Astrocyte of the spinal cord (primary cell): ENCODE measurements at regions not wholly inside any gene's neighbourhood (a gene's known extent, or its start where the extent isn't known, plus 50 kb on each side); places are given as distances from the start of the nearest gene placed in this dataset.

Experiments used
- DNase-seq: peaks from one replicate; pipeline ENCODE4 v3.0.0; 2011; ENCODE audit warnings: low read depth, low spot score
- H3K4me3 ChIP-seq: 2 replicates; pipeline ENCODE4 v1.5.1; 2011; ENCODE audit warnings: low read depth, mild to moderate bottlenecking, low read length, moderate library complexity
- in situ Hi-C: cut with HindIII; loops from 2 replicates; pipeline ENCODE4 v1.10.0; 2017; ENCODE audit warnings: low sequenced_read_pairs
- TF ChIP-seq, protein P1 (sequence below): IDR thresholded peaks from 2 replicates; pipeline ENCODE4 v1.5.1; 2012; ENCODE audit warnings: low read depth, mild to moderate bottlenecking, low read length, inconsistent platforms

DNA sequence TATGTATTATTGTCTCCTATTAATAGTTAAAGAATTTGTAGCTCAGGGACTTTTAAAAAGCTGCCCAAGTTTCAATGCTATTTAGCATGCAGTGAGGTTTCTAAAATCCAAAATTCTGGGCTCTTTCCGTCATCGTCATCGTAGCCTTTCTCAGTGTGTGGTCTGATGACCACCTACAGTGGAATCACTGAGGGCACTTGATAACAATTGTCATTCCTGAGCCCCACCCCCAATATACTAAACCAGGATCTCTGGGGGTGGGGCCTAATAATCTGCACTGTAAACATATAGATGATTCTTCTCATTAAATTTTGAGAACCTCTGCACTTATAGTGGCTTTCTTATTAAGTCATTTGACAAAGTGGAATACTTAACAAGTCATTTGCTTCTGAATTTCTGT is 674.8 kb downstream of the PLPP3 start:
- H3K4me3 ChIP-seq: no peak overlapping the region
- TF ChIP-seq, protein P1, sequence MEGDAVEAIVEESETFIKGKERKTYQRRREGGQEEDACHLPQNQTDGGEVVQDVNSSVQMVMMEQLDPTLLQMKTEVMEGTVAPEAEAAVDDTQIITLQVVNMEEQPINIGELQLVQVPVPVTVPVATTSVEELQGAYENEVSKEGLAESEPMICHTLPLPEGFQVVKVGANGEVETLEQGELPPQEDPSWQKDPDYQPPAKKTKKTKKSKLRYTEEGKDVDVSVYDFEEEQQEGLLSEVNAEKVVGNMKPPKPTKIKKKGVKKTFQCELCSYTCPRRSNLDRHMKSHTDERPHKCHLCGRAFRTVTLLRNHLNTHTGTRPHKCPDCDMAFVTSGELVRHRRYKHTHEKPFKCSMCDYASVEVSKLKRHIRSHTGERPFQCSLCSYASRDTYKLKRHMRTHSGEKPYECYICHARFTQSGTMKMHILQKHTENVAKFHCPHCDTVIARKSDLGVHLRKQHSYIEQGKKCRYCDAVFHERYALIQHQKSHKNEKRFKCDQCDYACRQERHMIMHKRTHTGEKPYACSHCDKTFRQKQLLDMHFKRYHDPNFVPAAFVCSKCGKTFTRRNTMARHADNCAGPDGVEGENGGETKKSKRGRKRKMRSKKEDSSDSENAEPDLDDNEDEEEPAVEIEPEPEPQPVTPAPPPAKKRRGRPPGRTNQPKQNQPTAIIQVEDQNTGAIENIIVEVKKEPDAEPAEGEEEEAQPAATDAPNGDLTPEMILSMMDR: no peak
- no peak for DNase-seq
- in situ Hi-C loops: no loop called here

DNA sequence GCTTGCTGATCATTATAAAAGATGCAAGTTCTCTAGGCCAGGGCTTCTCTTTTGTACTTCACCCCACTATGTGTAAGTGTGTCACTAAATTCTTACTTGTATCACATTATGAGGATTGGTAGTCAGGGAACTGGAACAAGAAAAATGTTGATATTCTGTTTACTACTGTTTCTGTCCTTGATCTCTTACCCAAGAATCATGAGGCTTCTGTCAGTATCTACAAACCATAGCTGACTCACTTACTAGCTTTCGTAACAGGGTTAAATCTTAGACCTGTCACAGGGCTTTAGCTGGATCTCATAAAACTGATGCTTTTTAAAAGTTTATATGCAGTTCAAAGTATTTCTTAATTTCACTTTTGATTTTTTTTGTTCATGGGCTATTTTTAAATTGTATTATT is 681.2 kb downstream of the PLPP3 start:
- no peak overlapping the region for H3K4me3 ChIP-seq
- in situ Hi-C loops: no loop called here
- peak; percentile 20 for DNase-seq
- TF ChIP-seq, protein P1: no peak

DNA sequence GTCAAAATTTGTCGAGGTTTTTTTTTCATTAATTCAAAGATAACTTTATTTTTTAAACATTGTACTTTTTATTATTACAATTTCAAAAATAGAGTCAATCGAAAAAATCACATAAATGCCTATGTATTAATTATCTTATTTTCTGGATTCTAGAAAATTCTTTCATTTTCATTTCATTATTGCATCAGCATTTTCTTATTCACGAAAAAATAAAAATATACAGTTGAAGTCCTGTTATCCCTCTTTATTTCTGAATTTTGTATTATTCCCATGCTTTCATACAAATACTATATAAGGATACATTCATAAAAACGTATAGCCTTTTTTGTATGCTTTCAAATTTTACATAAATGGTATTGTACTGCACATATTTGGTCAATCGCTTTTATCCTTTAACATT is 681.0 kb upstream of the USP24 start:
- in situ Hi-C loops: no loop called here
- H3K4me3 ChIP-seq: no peak overlapping the region
- TF ChIP-seq, protein P1: no peak
- no peak for DNase-seq

DNA sequence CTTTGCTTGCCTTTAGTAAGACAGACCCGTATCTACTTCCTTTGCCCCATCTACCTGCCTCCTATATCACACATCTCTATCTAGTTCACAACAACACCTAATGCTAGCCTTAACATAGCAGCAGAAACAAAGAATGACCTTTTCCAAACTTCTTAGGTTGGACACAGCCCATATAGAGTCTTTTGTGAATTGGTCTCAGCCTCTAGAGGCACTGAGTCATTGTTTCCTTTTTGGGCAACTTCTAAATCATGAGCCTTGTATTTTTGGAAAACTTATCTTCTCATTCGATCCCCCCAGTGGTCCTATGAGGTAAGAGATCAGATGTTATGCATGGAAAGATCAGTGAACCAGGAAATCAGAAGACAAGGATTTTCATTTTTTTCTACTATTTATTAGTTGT is 679.4 kb upstream of the USP24 start:
- in situ Hi-C loops: no loop called here
- H3K4me3 ChIP-seq: no peak overlapping the region
- TF ChIP-seq, protein P1: no peak
- DNase-seq: peak; percentile 15

DNA sequence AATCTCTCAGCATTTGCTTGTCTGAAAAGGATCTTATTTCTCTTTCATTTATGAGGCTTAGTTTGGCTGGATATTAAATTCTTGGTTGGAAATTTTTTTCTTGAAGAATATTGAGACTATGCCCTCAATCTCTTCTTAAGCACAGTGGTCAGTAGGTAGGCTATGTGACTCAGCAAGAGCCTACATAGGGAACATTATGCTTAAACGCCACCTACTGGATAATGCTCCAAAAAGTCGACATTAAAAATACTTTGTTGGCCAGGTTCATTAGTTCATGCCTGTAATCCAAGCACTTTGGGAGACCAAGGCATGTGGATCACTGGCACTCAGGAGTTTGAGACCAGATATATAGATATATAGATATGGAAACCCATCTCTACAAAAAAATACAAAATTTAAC is 678.0 kb upstream of the USP24 start:
- DNase-seq: peak; percentile 61
- TF ChIP-seq, protein P1: no peak
- in situ Hi-C loops: no loop called here
- H3K4me3 ChIP-seq: no peak overlapping the region

DNA sequence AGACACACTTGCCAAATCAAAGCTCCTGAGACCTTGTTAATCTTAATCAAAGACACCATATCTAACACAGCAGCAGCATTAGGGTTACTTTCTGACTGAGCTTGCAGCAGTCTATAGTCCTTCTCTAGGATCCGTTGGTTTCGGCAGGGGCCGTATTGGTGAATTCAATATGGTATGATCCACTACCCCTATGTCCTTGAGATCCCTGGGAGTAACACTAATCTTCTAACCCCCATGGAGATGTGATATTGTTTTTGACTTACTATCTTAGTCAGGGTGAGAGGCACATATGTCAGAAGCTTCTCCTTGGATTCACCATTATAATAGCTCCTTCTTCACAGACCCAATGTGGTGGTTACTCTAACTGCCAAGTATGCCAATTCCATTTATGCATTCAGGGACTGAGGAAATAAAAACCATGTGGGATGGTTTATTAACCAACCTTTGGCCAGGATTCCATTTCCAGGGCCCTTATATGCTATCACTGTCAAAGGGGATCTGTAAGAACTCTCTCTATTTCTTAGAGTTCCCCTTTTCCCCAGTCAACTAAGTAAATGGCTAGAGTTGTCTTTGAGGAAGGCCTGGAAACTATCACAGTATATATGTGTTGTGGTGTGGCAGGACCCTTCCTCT is 673.6 kb upstream of the USP24 start:
- DNase-seq: no peak
- TF ChIP-seq, protein P1: no peak
- in situ Hi-C loops: no loop called here
- H3K4me3 ChIP-seq: no peak overlapping the region
